GM19452 (cell line): ENCODE measurements at regions not wholly inside any gene's neighbourhood (a gene's known extent, or its start where the extent isn't known, plus 50 kb on each side); places are given as distances from the start of the nearest gene placed in this dataset.
"Not testable (repeated sequence)": the region's sequence is repeated elsewhere in the genome, so short reads cannot be mapped to it uniquely, and the experiment has no call there.

Source experiments
- ATAC-seq: cut with Tn5 transposase; IDR thresholded peaks from one replicate; pipeline ENCODE4 v1.9.1; 2021; ENCODE audit not compliant: unreplicated experiment

GRCh38 chr9:79046401-79046800, 525.4 kb upstream of the TLE4 start:
- no peak for ATAC-seq

- no peak for ATAC-seq
These were observed 522.4 kb upstream of the TLE4 start for GRCh38 chr9:79049371-79049770.

- ATAC-seq, result no peak
These were observed 518.2 kb upstream of the TLE4 start for GRCh38 chr9:79053598-79053997.

GRCh38 chr9:79054500-79054899, 517.3 kb upstream of the TLE4 start:
- no peak for ATAC-seq

GRCh38 chr9:79056041-79056440, 515.7 kb upstream of the TLE4 start:
- ATAC-seq, result no peak

- ATAC-seq, result no peak
These were observed 514.2 kb upstream of the TLE4 start for GRCh38 chr9:79057576-79057975.

GRCh38 chr9:79060766-79061165, 511.0 kb upstream of the TLE4 start:
- no peak for ATAC-seq

- ATAC-seq, result no peak
These were observed 509.8 kb upstream of the TLE4 start for GRCh38 chr9:79061752-79062616.

GRCh38 chr9:79073201-79073600, 498.6 kb upstream of the TLE4 start:
- ATAC-seq, result no peak

GRCh38 chr9:79080536-79080935, 491.2 kb upstream of the TLE4 start:
- ATAC-seq, result no peak

- no peak for ATAC-seq
These were observed 488.1 kb upstream of the TLE4 start for GRCh38 chr9:79083621-79084020.

GRCh38 chr9:79087133-79087532, 484.6 kb upstream of the TLE4 start:
- no peak for ATAC-seq

GRCh38 chr9:79089054-79089560, 482.7 kb upstream of the TLE4 start:
- ATAC-seq, result no peak

- ATAC-seq, result not testable (repeated sequence)
These were observed 481.9 kb upstream of the TLE4 start for GRCh38 chr9:79089851-79090250.

- not testable (repeated sequence) for ATAC-seq
These were observed 468.5 kb upstream of the TLE4 start for GRCh38 chr9:79103257-79103656.

GRCh38 chr9:79104216-79104615, 467.5 kb upstream of the TLE4 start:
- ATAC-seq, result no peak

GRCh38 chr9:79104951-79105350, 466.8 kb upstream of the TLE4 start:
- no peak for ATAC-seq

- ATAC-seq, result no peak
These were observed 463.7 kb upstream of the TLE4 start for GRCh38 chr9:79107911-79108676.

- no peak for ATAC-seq
These were observed 460.1 kb upstream of the TLE4 start for GRCh38 chr9:79111653-79112052.

- no peak for ATAC-seq
These were observed 456.6 kb upstream of the TLE4 start for GRCh38 chr9:79115176-79115575.

- no peak for ATAC-seq
These were observed 455.7 kb upstream of the TLE4 start for GRCh38 chr9:79116041-79116440.

GRCh38 chr9:79116709-79117108, 455.1 kb upstream of the TLE4 start:
- no peak for ATAC-seq
